ENCODE measurements at regions not wholly inside any gene's neighbourhood (a gene's known extent, or its start where the extent isn't known, plus 50 kb on each side); places are given as distances from the start of the nearest gene placed in this dataset.

DNA sequence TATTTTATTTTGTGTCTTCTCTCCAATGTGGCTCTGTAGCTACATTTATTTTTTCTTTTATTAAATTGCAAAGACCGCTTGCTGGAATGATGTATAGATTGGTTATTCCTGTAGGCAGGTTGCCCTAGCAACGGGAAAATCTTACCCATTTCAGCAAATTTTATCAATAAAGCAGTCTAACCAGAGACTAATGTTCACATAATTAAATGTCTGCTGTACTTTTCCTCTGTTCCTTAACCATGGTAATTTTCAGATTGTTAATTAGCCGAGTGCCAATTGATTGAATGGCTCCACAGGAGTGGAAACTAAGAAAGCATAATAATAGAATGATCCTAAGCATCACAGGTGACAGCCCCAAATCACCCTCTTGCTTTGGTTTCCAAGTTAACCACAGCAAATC lies 134.8 kb downstream of the BASP1 start:
- DNase-seq (ENCODE audit: low spot score), result no peak
- no peak overlapping the region for H3K27ac ChIP-seq
- ChIA-PET POLR2A (ENCODE audit: low non-redundant PET) (no interaction called here), CTCF (no interaction called here)
- TF ChIP-seq, protein P1, sequence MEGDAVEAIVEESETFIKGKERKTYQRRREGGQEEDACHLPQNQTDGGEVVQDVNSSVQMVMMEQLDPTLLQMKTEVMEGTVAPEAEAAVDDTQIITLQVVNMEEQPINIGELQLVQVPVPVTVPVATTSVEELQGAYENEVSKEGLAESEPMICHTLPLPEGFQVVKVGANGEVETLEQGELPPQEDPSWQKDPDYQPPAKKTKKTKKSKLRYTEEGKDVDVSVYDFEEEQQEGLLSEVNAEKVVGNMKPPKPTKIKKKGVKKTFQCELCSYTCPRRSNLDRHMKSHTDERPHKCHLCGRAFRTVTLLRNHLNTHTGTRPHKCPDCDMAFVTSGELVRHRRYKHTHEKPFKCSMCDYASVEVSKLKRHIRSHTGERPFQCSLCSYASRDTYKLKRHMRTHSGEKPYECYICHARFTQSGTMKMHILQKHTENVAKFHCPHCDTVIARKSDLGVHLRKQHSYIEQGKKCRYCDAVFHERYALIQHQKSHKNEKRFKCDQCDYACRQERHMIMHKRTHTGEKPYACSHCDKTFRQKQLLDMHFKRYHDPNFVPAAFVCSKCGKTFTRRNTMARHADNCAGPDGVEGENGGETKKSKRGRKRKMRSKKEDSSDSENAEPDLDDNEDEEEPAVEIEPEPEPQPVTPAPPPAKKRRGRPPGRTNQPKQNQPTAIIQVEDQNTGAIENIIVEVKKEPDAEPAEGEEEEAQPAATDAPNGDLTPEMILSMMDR (conservative IDR thresholded peaks at IDR 0.05; ENCODE audit: low read depth), result no peak

DNA sequence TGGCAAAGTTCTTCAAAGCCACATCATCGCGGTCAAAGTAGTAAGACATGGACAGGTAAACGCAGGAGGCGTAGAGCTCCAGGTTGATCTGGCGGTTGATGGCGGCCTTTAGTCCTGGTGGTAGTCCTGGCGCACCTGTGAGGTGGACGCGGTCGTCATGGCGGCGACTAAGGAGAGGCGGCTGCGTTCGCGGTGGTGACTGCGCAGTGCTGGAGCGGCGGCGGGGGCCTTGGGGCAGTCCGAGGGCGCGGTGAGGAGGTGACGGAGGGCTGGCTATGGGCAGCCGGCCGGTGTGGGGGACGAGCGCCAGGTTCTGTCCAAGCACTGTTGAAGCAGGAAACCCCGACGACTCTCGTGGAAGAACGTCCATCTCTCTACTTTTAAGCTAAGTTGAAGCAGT lies 136.8 kb downstream of the BASP1 start:
- no peak for DNase-seq (ENCODE audit: low spot score)
- H3K27ac ChIP-seq, result no peak overlapping the region
- TF ChIP-seq, protein P1 (conservative IDR thresholded peaks at IDR 0.05; ENCODE audit: low read depth), result no peak
- ChIA-PET POLR2A (ENCODE audit: low non-redundant PET) (no interaction called here), CTCF (no interaction called here)

DNA sequence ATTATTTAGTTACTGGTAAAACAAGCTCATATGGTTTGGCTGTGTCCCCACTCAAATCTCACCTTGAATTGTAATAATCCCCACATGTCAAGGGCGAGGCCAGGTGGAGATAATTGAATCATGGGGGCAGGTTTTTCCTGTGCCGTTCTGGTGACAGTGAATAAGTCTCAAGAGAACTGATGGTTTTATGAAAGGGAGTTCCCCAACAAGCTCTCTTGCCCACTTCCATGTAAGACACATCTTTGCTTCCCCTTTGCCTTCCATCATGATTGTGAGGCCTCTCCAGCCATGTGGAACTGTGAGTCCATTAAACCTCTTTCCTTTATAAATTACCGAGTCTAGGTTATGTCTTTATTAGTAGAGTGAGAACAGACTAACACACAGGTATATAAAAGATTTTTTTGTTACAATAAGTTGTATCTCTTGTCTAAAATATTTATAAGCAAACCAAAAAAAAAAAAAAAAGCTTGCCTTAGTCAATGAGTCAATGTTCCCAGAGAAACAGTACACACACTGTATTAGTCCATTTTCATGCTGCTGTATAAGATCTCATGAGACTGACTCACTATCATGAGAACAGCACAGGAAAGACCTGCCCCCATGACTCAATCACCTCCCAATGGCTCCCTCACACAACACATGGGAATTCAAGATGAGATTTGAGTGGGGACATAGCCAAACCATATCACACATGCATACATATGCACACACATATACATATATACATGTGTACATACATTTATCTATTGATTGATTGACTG lies 138.3 kb downstream of the BASP1 start:
- POLR2A ChIA-PET (ENCODE audit: low non-redundant PET), result no interaction called here
- CTCF ChIA-PET, result no interaction called here
- TF ChIP-seq, protein P1 (conservative IDR thresholded peaks at IDR 0.05; ENCODE audit: low read depth), result no peak
- no peak for DNase-seq (ENCODE audit: low spot score)
- no peak overlapping the region for H3K27ac ChIP-seq

DNA sequence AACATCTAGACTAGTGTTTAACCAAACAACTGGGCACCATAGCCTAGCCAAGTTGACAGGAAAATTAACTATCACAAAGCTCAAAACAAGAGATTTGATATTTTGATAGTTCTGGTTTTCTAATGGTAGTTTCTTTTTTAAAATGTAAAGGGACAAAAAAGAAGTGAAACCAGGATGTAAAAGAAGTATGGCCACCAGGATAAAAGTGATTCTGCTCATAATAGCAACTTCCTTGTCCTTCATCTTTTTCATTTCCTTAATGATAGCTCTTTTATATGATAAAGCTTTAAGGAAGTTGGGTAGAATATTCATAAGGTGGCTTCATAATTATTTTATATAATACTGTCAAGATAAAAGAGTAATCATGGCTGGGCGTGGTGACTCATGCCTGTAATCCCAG lies 139.1 kb downstream of the BASP1 start:
- DNase-seq (ENCODE audit: low spot score), result no peak
- TF ChIP-seq, protein P1 (conservative IDR thresholded peaks at IDR 0.05; ENCODE audit: low read depth), result no peak
- no peak overlapping the region for H3K27ac ChIP-seq
- ChIA-PET POLR2A (ENCODE audit: low non-redundant PET) (no interaction called here), CTCF (no interaction called here)

DNA sequence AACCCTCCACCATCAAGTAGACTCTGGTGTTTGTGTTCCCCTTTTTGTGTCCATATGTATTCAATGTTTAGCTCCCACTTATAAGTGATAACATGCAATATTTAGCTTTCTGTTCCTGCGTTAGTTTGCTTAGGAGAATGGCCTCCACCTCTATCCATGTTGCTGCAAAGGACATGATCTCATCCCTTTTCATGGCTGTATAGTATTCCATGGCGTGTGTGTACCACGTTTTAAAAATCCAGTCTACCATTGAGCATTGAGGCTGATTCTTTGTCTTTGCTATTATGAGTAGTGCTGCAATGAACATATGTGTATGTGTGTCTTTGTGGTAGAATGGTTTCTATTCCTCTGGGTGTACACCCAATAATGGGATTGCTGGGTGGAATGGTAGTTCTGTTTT lies 140.1 kb downstream of the BASP1 start:
- TF ChIP-seq, protein P1 (conservative IDR thresholded peaks at IDR 0.05; ENCODE audit: low read depth), result no peak
- no peak overlapping the region for H3K27ac ChIP-seq
- ChIA-PET CTCF (no interaction called here), POLR2A (ENCODE audit: low non-redundant PET) (no interaction called here)
- DNase-seq (ENCODE audit: low spot score), result no peak

DNA sequence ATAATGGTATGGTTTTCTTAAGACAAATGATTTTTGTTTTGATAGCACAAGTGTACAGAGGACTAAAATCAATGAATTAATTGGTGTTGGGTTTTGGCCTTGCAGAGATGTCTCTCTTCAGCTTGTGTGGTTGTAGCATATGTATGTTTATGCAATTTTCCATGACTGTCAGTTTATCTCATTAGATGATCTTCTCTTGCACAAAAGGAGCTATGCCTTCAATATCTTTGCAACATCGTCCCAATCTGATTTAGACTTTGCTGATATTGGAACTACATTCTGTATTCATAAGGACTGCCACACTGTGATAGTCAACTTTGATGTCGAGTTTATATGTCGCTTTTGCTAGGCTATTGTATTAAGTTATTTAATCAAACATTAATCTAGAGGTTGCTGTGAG lies 140.0 kb upstream of the TAF11L2 start:
- CTCF ChIA-PET, result interaction anchor here (0.5 to 0.6 kb wide), 2 partner anchors 12 to 1412 kb away, joined by 3 to 4 read pairs; no protein-coding TSS in a partner anchor
- TF ChIP-seq, protein P1 (conservative IDR thresholded peaks at IDR 0.05; ENCODE audit: low read depth), result no peak
- no peak overlapping the region for H3K27ac ChIP-seq
- POLR2A ChIA-PET (ENCODE audit: low non-redundant PET), result no interaction called here
- no peak for DNase-seq (ENCODE audit: low spot score)
